Cardiac fibroblast (primary cell): ENCODE measurements at regions not wholly inside any gene's neighbourhood (a gene's known extent, or its start where the extent isn't known, plus 50 kb on each side); places are given as distances from the start of the nearest gene placed in this dataset.

Source experiments
- DNase-seq, 2 donors: peaks; one replicate each; pipeline versions ENCODE4 v3.0.0 to v3.0.0-alpha.2; 2010; ENCODE audit warnings: low read depth in 2 of 2
- H3K4me3 ChIP-seq, 2 donors: replicated peaks in 1 of 2; 1 replicate in 1 of 2; 2 replicates in 1 of 2; pipeline ENCODE4 v1.5.1; 2011; ENCODE audit warnings: low read depth in 2 of 2, low read length in 2 of 2, mild to moderate bottlenecking in 2 of 2, moderate library complexity in 1 of 2
- TF ChIP-seq, protein P1 (sequence below): IDR thresholded peaks from one replicate; pipeline ENCODE4 v1.5.1; 2011; ENCODE audit warnings: low read depth, mild to moderate bottlenecking, low read length, inconsistent platforms

DNA sequence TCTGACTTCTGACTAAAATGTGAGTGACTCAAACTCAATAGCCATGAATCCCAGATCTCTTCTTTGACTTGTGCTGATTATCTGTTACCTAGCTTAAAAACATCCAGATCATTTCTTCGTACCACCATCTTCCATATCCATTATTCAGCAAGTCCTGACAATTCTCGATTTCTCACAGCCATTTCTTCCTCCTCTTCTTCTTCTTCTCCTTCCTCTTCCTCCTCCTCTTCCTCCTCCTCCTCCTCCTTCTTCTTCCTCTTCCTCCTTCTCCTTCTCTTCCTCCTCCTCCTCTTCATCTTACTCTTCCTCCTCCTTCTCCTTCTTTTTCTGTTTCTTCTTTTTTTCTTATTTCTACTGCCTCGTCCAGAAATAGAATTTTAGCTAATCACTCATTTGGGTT is 77.0 kb upstream of the MAP1B start:
- H3K4me3 ChIP-seq: no peak overlapping the region
- TF ChIP-seq, protein P1, sequence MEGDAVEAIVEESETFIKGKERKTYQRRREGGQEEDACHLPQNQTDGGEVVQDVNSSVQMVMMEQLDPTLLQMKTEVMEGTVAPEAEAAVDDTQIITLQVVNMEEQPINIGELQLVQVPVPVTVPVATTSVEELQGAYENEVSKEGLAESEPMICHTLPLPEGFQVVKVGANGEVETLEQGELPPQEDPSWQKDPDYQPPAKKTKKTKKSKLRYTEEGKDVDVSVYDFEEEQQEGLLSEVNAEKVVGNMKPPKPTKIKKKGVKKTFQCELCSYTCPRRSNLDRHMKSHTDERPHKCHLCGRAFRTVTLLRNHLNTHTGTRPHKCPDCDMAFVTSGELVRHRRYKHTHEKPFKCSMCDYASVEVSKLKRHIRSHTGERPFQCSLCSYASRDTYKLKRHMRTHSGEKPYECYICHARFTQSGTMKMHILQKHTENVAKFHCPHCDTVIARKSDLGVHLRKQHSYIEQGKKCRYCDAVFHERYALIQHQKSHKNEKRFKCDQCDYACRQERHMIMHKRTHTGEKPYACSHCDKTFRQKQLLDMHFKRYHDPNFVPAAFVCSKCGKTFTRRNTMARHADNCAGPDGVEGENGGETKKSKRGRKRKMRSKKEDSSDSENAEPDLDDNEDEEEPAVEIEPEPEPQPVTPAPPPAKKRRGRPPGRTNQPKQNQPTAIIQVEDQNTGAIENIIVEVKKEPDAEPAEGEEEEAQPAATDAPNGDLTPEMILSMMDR: no peak
- DNase-seq: no peak

DNA sequence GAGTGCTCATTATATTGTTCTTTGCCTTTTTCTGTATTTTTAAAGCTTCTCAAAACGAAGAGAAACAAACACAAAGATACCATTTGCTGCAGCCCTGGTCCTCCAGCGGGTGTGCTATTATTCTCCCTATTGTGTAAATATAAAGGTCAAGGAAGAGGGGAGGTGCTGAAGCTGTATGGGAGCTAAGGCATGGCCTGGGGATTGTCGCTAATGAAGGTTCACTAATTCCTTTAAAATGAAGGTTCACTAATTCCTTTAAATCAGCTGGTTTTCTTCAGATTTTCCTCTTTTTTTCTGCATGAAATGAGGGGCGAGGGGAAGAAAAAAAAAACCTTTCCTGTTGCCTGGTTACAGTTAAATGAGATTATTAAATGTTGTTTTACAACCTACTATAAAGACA is 74.5 kb upstream of the MAP1B start:
- DNase-seq: no peak
- H3K4me3 ChIP-seq: no peak overlapping the region
- TF ChIP-seq, protein P1: no peak

DNA sequence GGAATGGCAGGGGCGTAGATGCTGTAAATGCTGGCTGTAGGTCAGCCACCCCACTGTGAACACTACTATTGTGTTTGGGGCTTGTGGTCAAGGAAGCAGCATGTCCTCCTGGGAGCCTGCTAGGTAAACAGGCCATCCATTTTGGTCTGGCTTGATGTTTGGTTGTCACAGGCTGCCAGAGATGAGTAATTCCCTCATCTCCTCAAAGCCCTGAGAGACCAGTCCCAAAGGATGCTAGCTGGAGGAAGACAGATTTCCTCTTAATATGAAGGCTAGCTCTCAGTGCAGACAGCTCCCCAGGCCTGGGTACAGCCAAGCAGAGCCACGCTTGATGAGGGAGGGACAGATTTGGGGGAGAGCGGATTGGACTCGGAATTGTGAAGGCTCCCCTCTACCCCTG is 72.5 kb upstream of the MAP1B start:
- no peak for DNase-seq
- TF ChIP-seq, protein P1: no peak
- no peak overlapping the region for H3K4me3 ChIP-seq

DNA sequence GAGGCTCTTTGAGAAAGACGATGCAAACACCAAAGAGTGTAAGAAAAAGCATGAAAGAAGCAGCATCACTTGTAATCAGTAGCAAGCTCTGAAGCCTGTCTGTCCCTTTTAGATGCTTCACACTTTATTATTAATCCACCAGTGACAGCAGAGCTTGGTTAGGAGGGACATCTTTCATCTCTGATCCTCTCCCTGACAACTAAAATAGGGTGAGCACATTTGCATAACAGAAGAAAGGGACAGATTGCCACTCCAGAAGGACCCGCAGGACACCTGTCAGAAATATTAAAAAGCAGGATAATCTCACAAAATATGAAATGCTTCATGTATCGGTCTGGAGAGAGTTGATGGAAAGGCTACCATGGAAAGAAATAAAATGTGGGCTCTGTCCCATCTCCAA is 71.4 kb upstream of the MAP1B start:
- TF ChIP-seq, protein P1: no peak
- DNase-seq: no peak
- H3K4me3 ChIP-seq: no peak overlapping the region

DNA sequence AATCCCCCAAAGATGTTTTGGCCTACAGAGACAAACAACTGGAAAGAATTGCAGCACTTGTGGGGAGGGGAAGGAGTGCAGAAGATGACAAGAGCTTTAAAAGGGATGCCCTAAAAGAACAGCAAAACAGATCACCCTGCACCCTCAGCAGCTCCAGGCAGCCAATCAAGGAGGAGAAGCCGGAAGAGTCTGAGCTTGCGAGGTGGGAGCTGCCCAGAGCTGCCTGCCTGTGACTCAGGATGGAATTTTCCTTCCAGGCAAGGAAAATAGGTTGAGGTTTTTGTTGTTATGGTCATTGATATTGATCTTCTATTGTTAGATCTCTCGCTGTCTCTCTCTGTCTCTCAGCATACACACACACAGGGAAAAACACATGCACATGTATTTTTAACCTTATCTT is 70.3 kb upstream of the MAP1B start:
- TF ChIP-seq, protein P1: no peak
- DNase-seq: peak; percentile 12 to 27
- H3K4me3 ChIP-seq: no peak overlapping the region

DNA sequence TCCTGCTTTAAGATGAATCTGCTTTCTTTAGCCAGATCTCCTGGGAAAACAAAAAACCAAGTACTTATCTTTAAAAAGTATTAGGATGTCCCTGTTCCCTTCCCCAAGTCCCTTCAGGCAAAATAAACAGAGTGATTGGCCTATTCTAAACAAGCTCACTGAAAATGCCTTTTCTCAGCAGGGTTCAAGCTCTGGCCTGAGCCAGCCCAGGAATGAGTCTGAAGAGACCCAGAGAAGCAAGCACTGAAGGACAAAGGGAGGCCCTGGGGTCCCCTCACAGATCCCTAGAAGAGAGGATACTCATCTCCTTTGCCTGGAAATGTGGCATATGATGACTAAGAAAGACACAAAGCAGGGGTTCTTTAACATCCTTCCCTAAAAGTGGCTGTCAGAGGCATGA is 66.8 kb upstream of the MAP1B start:
- DNase-seq: no peak
- H3K4me3 ChIP-seq: no peak overlapping the region
- TF ChIP-seq, protein P1: no peak

DNA sequence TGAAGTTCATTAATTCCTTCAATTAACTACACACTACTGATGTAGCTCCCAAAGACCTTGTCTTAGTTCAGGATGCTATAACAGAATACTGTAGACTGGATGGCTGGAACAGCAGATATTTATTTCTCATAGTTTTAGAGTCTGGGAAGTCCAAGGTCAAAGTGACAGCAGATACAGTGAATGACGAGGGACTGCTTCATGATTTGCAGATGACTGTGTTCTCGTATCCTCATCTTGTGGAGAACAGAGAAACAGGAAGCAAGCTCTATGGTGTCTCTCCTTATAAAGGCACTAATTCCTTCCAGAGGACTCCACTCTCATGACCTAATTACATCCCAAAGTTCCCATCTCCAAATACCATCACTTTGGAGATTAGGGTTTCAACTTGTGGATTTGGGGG is 65.6 kb upstream of the MAP1B start:
- DNase-seq: no peak
- TF ChIP-seq, protein P1: no peak
- H3K4me3 ChIP-seq: no peak overlapping the region
